ENCODE measurements at regions not wholly inside any gene's neighbourhood (a gene's known extent, or its start where the extent isn't known, plus 50 kb on each side); places are given as distances from the start of the nearest gene placed in this dataset.

DNA sequence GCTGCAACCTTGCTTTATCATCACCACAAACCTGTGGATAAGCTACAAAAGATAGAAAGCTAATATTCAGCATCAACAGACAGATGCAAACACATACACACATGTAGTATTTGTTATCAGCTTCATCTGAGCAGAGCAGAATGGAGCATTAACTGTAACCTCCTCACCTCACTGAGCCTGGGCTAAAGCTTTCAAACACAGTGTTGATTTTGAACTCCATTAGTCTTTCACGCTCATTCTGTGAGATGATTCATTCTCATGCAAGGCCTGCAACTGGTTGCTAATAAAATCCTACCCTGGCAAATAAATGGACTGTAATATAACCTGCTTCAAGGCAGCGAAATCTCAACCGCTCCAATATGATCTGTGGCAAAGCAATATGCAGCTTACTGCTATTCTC lies 1360.6 kb upstream of the ACO1 start:
- no peak overlapping the region for H3K4me3 ChIP-seq (ENCODE audit: low read depth, low read length)
- TF ChIP-seq, protein P1, sequence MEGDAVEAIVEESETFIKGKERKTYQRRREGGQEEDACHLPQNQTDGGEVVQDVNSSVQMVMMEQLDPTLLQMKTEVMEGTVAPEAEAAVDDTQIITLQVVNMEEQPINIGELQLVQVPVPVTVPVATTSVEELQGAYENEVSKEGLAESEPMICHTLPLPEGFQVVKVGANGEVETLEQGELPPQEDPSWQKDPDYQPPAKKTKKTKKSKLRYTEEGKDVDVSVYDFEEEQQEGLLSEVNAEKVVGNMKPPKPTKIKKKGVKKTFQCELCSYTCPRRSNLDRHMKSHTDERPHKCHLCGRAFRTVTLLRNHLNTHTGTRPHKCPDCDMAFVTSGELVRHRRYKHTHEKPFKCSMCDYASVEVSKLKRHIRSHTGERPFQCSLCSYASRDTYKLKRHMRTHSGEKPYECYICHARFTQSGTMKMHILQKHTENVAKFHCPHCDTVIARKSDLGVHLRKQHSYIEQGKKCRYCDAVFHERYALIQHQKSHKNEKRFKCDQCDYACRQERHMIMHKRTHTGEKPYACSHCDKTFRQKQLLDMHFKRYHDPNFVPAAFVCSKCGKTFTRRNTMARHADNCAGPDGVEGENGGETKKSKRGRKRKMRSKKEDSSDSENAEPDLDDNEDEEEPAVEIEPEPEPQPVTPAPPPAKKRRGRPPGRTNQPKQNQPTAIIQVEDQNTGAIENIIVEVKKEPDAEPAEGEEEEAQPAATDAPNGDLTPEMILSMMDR (IDR thresholded peaks at IDR 0.05; ENCODE audit: low read depth, low read length), result no peak

DNA sequence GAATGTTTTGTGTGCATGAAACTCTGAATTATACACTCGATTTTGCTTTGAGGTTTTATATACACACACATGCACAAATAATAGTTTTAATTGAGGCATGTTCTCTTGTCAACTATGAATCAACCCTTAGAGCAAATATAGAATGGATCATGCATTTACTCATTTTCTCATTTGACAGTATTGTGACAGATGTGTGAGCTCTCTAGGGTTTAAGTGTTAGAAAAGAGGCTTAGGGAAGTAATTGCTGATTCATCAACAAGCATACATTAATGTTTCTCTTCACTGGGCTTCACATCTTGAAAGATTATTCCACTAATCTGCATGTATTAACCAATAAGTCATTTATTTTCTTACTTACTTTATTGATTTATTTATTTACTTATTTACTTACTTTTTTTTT lies 1356.8 kb upstream of the ACO1 start:
- TF ChIP-seq, protein P1 (IDR thresholded peaks at IDR 0.05; ENCODE audit: low read depth, low read length), result no peak

GRCh38 chr9:31028137-31028536 lies 1356.3 kb upstream of the ACO1 start:
- no peak overlapping the region for H3K4me3 ChIP-seq (ENCODE audit: low read depth, low read length)
- TF ChIP-seq, protein P1 (IDR thresholded peaks at IDR 0.05; ENCODE audit: low read depth, low read length), result no peak

More for the DNA sequence above, 1356.8 kb upstream of the ACO1 start:
- no peak overlapping the region for H3K4me3 ChIP-seq (ENCODE audit: low read depth, low read length)

DNA sequence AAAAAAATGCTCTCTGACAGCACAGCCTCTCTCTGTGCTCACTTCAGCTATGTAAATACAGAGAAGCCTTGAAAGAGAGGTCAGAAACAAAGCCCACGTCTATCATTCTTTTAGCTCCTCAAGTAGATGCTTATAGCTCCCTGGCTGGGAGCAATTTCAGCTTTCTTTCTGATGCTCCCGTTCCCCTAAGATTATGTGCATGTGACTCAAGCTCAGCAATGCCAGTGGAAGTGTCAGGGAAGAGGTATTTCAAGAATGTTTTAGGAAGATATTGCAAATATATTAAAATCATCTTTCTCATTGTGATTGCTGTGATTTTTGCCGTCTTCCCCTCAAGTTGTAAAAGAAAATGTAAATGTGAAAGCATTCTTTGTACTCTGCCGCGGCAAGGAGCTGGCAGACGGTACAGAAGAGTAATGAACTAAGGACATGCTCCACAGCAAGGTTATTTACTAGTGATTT lies 1353.7 kb upstream of the ACO1 start:
- TF ChIP-seq, protein P1 (IDR thresholded peaks at IDR 0.05; ENCODE audit: low read depth, low read length), result no peak
- H3K4me3 ChIP-seq (ENCODE audit: low read depth, low read length), result no peak overlapping the region

GRCh38 chr9:31032206-31032605 lies 1352.2 kb upstream of the ACO1 start:
- no peak overlapping the region for H3K4me3 ChIP-seq (ENCODE audit: low read depth, low read length)
- TF ChIP-seq, protein P1 (IDR thresholded peaks at IDR 0.05; ENCODE audit: low read depth, low read length), result no peak

DNA sequence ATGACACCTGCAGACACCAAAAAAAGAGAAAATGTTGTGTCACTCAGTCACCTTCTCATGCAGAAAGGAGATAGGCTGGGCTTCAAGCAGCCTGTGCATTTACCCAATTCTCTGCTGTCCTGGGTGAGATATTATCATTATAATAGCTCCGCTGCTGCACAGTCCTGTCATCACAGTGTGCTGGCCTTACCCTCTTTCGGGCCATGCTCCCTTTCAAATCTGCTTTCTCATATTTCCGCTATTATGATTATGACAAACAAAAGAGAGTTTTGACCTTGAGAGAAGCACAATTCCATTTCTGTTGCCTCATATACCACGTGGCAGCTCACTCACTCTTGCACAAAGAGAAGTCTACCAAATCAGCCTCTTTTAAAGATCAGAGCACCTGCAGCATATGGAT lies 1350.1 kb upstream of the ACO1 start:
- H3K4me3 ChIP-seq (ENCODE audit: low read depth, low read length), result no peak overlapping the region
- TF ChIP-seq, protein P1 (IDR thresholded peaks at IDR 0.05; ENCODE audit: low read depth, low read length), result no peak

- no peak overlapping the region for H3K4me3 ChIP-seq (ENCODE audit: low read depth, low read length)
- TF ChIP-seq, protein P1 (IDR thresholded peaks at IDR 0.05; ENCODE audit: low read depth, low read length), result no peak
These were observed 1343.9 kb upstream of the ACO1 start for GRCh38 chr9:31040564-31040963.

Measured in WI38 (cell line).